ENCODE measurements at regions not wholly inside any gene's neighbourhood (a gene's known extent, or its start where the extent isn't known, plus 50 kb on each side); places are given as distances from the start of the nearest gene placed in this dataset.

GRCh38 chr9:86413971-86414880 is 60.0 kb upstream of the TUT7 start:
- Histone ChIP-seq H2AFZ (no peak overlapping the region), H3F3A (ENCODE audit: insufficient read depth, low read depth) (no peaks in the 10 kb centered on the region), H3K4me2 (no peak overlapping the region), H3K27me3 (ENCODE audit: insufficient read depth, low read depth) (no peaks in the 10 kb centered on the region), H3K4me3 (no peak overlapping the region), H3K27ac (no peak overlapping the region), H4K20me1 (ENCODE audit: insufficient read depth) (no peaks in the 10 kb centered on the region), H3K9me3 (ENCODE audit: insufficient read depth, low read depth) (no peaks in the 10 kb centered on the region), H3K9me2 (ENCODE audit: insufficient read depth) (no peaks in the 10 kb centered on the region), H3K4me1 (replicated peaks; ENCODE audit: insufficient read depth) (no peaks in the 10 kb centered on the region), H3K36me3 (ENCODE audit: low read depth) (no peaks in the 10 kb centered on the region), H3K79me2 (ENCODE audit: low read depth) (no peaks in the 10 kb centered on the region)
- CTCF ChIA-PET: interaction anchor here (0.7 to 1.2 kb wide), 2 partner anchors 20 to 1111 kb away, joined by 5 to 8 read pairs; no protein-coding TSS in a partner anchor
- DNase-seq: no peak
- POLR2A ChIA-PET (ENCODE audit: unreplicated experiment): no interaction called here
- TF ChIP-seq CTCF (conservative IDR thresholded peaks at IDR 0.05): peak; percentile 81
- no peak for TF ChIP-seq EZH2 (IDR thresholded peaks at IDR 0.05; ENCODE audit: low read depth)
- intact Hi-C loops (cut with micrococcal nuclease; ENCODE audit: unreplicated experiment): loop anchor here (2.0 to 5.0 kb wide), 2 partner anchors 587 to 911 kb away; no protein-coding TSS in a partner anchor
- BruUV-seq (replicated peaks): no TSS peak

GRCh38 chr9:86410281-86410680 is 56.1 kb upstream of the TUT7 start:
- intact Hi-C loops (cut with micrococcal nuclease; ENCODE audit: unreplicated experiment): loop anchor here (5.0 kb wide), 1 partner anchor 583 kb away; no protein-coding TSS in a partner anchor
- H3F3A ChIP-seq (ENCODE audit: insufficient read depth, low read depth): peaks cover 15% of the 10 kb centered on the region
- TF ChIP-seq CTCF (conservative IDR thresholded peaks at IDR 0.05) (no peak), EZH2 (IDR thresholded peaks at IDR 0.05; ENCODE audit: low read depth) (no peak)
- no peaks in the 10 kb centered on the region for H3K27me3 ChIP-seq (ENCODE audit: insufficient read depth, low read depth)
- no peak overlapping the region for H3K27ac ChIP-seq
- ChIA-PET CTCF (no interaction called here), POLR2A (ENCODE audit: unreplicated experiment) (no interaction called here)
- BruUV-seq (replicated peaks): no TSS peak
- no peak for DNase-seq
- H4K20me1 ChIP-seq (ENCODE audit: insufficient read depth): no peaks in the 10 kb centered on the region
- no peaks in the 10 kb centered on the region for H3K36me3 ChIP-seq (ENCODE audit: low read depth)
- H3K4me2 ChIP-seq: no peak overlapping the region
- H3K4me1 ChIP-seq (replicated peaks; ENCODE audit: insufficient read depth): peaks cover 28% of the 10 kb centered on the region
- H3K9me3 ChIP-seq (ENCODE audit: insufficient read depth, low read depth): no peaks in the 10 kb centered on the region
- no peaks in the 10 kb centered on the region for H3K9me2 ChIP-seq (ENCODE audit: insufficient read depth)
- no peak overlapping the region for H3K4me3 ChIP-seq
- no peak overlapping the region for H2AFZ ChIP-seq
- H3K79me2 ChIP-seq (ENCODE audit: low read depth): no peaks in the 10 kb centered on the region

GRCh38 chr9:86408121-86408520 is 53.9 kb upstream of the TUT7 start:
- Histone ChIP-seq H3K9me3 (ENCODE audit: insufficient read depth, low read depth) (no peaks in the 10 kb centered on the region), H3K27ac (no peak overlapping the region), H3K4me1 (replicated peaks; ENCODE audit: insufficient read depth) (peaks cover 29% of the 10 kb centered on the region), H3K79me2 (ENCODE audit: low read depth) (no peaks in the 10 kb centered on the region), H2AFZ (no peak overlapping the region), H3K9me2 (ENCODE audit: insufficient read depth) (no peaks in the 10 kb centered on the region), H3K4me3 (no peak overlapping the region), H3K27me3 (ENCODE audit: insufficient read depth, low read depth) (no peaks in the 10 kb centered on the region), H3K4me2 (no peak overlapping the region), H3F3A (ENCODE audit: insufficient read depth, low read depth) (peaks cover 15% of the 10 kb centered on the region), H4K20me1 (ENCODE audit: insufficient read depth) (no peaks in the 10 kb centered on the region), H3K36me3 (ENCODE audit: low read depth) (no peaks in the 10 kb centered on the region)
- no peak for DNase-seq
- ChIA-PET CTCF (no interaction called here), POLR2A (ENCODE audit: unreplicated experiment) (no interaction called here)
- intact Hi-C loops (cut with micrococcal nuclease; ENCODE audit: unreplicated experiment): loop anchor here (5.0 kb wide), 1 partner anchor 206 kb away; no protein-coding TSS in a partner anchor
- no TSS peak for BruUV-seq (replicated peaks)
- TF ChIP-seq EZH2 (IDR thresholded peaks at IDR 0.05; ENCODE audit: low read depth): no peak
- TF ChIP-seq CTCF (conservative IDR thresholded peaks at IDR 0.05): no peak

All from PC-9 (cell line).